ENCODE measurements at regions not wholly inside any gene's neighbourhood (a gene's known extent, or its start where the extent isn't known, plus 50 kb on each side); places are given as distances from the start of the nearest gene placed in this dataset.
"Not testable (repeated sequence)": the region's sequence is repeated elsewhere in the genome, so short reads cannot be mapped to it uniquely, and the experiment has no call there.

GRCh38 chr6:155829646-155830045, 374.0 kb upstream of the NOX3 start:
- H3K9me3 Mint-ChIP-seq = no peaks in the 10 kb centered on the region
- DNase-seq = no peak

DNA sequence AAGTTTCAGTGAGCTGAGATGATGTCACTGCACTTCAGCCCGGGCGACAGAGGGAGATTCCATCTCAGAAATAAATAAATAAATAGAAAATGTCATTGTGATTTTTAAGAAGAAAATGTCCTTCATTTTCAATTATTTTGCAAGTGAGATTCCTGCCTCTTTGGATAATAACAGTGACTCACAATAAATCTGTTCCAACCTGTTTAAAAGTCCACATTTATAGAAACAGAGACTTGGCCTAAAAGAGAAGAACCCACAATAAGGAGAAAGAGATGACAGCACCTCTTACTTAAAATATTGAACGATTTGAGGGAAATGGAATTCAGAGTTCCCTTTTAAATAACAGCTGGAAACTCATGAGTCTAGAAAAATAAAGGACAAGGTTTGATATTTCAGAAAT, 373.4 kb upstream of the NOX3 start:
- Mint-ChIP-seq H3K4me3 (no peak overlapping the region), H3K27ac (no peak overlapping the region)
- TF ChIP-seq, protein P1, sequence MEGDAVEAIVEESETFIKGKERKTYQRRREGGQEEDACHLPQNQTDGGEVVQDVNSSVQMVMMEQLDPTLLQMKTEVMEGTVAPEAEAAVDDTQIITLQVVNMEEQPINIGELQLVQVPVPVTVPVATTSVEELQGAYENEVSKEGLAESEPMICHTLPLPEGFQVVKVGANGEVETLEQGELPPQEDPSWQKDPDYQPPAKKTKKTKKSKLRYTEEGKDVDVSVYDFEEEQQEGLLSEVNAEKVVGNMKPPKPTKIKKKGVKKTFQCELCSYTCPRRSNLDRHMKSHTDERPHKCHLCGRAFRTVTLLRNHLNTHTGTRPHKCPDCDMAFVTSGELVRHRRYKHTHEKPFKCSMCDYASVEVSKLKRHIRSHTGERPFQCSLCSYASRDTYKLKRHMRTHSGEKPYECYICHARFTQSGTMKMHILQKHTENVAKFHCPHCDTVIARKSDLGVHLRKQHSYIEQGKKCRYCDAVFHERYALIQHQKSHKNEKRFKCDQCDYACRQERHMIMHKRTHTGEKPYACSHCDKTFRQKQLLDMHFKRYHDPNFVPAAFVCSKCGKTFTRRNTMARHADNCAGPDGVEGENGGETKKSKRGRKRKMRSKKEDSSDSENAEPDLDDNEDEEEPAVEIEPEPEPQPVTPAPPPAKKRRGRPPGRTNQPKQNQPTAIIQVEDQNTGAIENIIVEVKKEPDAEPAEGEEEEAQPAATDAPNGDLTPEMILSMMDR (IDR thresholded peaks at IDR 0.05) = no peak

More at GRCh38 chr6:155829646-155830045, 374.0 kb upstream of the NOX3 start:
- no peaks in the 10 kb centered on the region; the same call in 1 of the 2 replicates for H3K27me3 Mint-ChIP-seq (ENCODE audit: insufficient read depth)
- H3K36me3 Mint-ChIP-seq (ENCODE audit: low read depth) = no peaks in the 10 kb centered on the region
- TF ChIP-seq, protein P1 (IDR thresholded peaks at IDR 0.05) = no peak
- no peak overlapping the region for H3K27ac Mint-ChIP-seq
- H3K4me1 Mint-ChIP-seq (ENCODE audit: low read depth) = peaks cover 11% of the 10 kb centered on the region
- H3K4me3 Mint-ChIP-seq = no peak overlapping the region

DNA sequence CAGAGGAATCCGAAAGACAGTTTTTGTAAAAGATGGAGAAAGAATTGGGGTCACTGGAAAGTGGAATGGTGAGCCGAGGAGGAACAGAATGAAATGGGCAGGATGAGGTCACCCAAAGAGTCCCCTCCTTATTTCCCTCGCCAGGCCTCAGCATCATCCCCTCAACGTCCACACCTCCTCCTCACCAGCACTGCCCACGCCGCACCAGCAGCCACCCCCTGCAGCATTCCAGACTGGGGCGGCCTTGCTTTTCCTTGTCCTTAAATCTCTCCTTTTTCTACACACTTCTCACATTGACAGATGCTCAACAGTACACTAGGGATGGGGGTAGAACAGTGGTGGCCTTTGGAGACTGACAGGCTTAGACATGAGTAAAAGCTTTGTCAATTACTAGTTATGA, 363.1 kb upstream of the NOX3 start:
- no peak overlapping the region for H3K27ac Mint-ChIP-seq

More for the DNA sequence above, 373.4 kb upstream of the NOX3 start:
- Mint-ChIP-seq H3K27me3 (ENCODE audit: insufficient read depth) (no peaks in the 10 kb centered on the region), H3K4me1 (ENCODE audit: low read depth) (peaks cover 11% of the 10 kb centered on the region), H3K9me3 (no peaks in the 10 kb centered on the region), H3K36me3 (ENCODE audit: low read depth) (no peaks in the 10 kb centered on the region)
- DNase-seq = no peak

GRCh38 chr6:155813548-155813947, 357.9 kb upstream of the NOX3 start:
- Mint-ChIP-seq H3K27ac (no peak overlapping the region), H3K9me3 (no peaks in the 10 kb centered on the region), H3K4me1 (ENCODE audit: low read depth) (no peaks in the 10 kb centered on the region), H3K4me3 (no peak overlapping the region), H3K36me3 (ENCODE audit: low read depth) (no peaks in the 10 kb centered on the region), H3K27me3 (ENCODE audit: insufficient read depth) (peaks cover 2% of the 10 kb centered on the region; the same call in 1 of the 2 replicates)
- no peak for DNase-seq
- TF ChIP-seq, protein P1 (IDR thresholded peaks at IDR 0.05) = no peak

More for the DNA sequence above, 363.1 kb upstream of the NOX3 start:
- Mint-ChIP-seq H3K9me3 (no peaks in the 10 kb centered on the region), H3K4me1 (ENCODE audit: low read depth) (no peaks in the 10 kb centered on the region), H3K4me3 (no peak overlapping the region), H3K36me3 (ENCODE audit: low read depth) (no peaks in the 10 kb centered on the region), H3K27me3 (ENCODE audit: insufficient read depth) (peaks cover 2% of the 10 kb centered on the region; the same call in 1 of the 2 replicates)
- no peak for DNase-seq
- TF ChIP-seq, protein P1 (IDR thresholded peaks at IDR 0.05) = no peak

DNA sequence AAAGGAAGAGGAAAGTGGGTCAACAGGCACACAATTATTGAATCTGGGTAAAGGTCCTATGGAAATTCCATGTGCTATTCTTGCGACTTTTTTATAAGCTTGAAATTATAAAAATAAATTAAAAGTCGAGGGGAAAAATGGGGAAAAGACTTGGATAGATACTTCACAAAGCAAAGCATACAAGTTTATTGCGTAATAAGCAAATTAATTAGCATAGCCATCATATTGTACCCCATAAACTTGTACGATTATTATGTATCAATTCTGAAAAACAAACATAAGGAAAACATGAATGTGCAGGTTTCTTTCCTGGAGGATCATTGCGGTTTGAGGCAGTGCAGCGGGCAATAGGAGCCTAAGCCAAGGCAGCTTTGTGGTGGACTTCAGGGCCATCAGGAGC, 351.6 kb upstream of the NOX3 start:
- Mint-ChIP-seq H3K36me3 (ENCODE audit: low read depth) (no peaks in the 10 kb centered on the region), H3K4me1 (ENCODE audit: low read depth) (no peaks in the 10 kb centered on the region), H3K27ac (no peak overlapping the region), H3K9me3 (no peaks in the 10 kb centered on the region), H3K27me3 (ENCODE audit: insufficient read depth) (no peaks in the 10 kb centered on the region), H3K4me3 (no peak overlapping the region)
- TF ChIP-seq, protein P1 (IDR thresholded peaks at IDR 0.05) = no peak
- no peak for DNase-seq

DNA sequence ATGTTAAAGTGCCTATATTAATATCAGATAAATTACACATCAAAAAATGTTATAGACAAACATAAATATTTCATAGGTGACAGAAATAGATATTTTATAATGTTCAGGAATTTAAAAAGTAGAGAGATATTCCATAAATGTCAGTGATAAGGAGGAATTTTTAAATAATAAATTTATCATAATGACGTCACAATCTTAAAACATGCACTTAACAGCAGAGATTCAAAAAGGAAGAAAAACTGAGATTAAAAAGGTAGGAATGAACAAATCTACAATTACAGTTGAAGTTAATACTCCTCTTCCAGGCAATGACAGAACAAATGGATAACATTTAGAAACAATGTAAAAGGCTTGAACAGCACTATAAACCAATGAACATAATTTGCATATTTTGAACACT, 345.4 kb upstream of the NOX3 start:
- Mint-ChIP-seq H3K4me3 (no peak overlapping the region), H3K36me3 (ENCODE audit: low read depth) (no peaks in the 10 kb centered on the region), H3K4me1 (ENCODE audit: low read depth) (no peaks in the 10 kb centered on the region), H3K27me3 (ENCODE audit: insufficient read depth) (no peaks in the 10 kb centered on the region; the same call in 1 of the 2 replicates), H3K9me3 (no peaks in the 10 kb centered on the region), H3K27ac (no peak overlapping the region)
- DNase-seq = no peak
- TF ChIP-seq, protein P1 (IDR thresholded peaks at IDR 0.05) = no peak

- H3K9me3 Mint-ChIP-seq; H3K27me3 Mint-ChIP-seq (ENCODE audit: insufficient read depth); H3K27ac Mint-ChIP-seq; H3K4me3 Mint-ChIP-seq; H3K36me3 Mint-ChIP-seq (ENCODE audit: low read depth); DNase-seq; H3K4me1 Mint-ChIP-seq (ENCODE audit: low read depth): not testable (repeated sequence)
Measured at GRCh38 chr6:155798876-155799275, 343.2 kb upstream of the NOX3 start.

All from HFFc6 (cell line).